OCI-LY7 (cell line): ENCODE measurements at regions not wholly inside any gene's neighbourhood (a gene's known extent, or its start where the extent isn't known, plus 50 kb on each side); places are given as distances from the start of the nearest gene placed in this dataset.

Experiments used
- CTCF ChIP-seq: fragments of 200-600 bp; sonication (generic); conservative IDR thresholded peaks from 2 replicates; pipeline ENCODE4 v1.5.1; 2014; ENCODE audit warnings: mild to moderate bottlenecking, antibody characterized with exemption, low read length, moderate library complexity, mixed read lengths
- EZH2phosphoT487 ChIP-seq: fragments of 200-600 bp; sonication (generic); IDR thresholded peaks from 2 replicates; pipeline ENCODE4 v1.6.1; 2018; ENCODE audit warnings: low read depth, borderline replicate concordance, mild to moderate bottlenecking, mixed run types, antibody characterized with exemption, low read length, moderate library complexity, mixed read lengths

GRCh38 chr6:144840619-144841018 is 555.5 kb downstream of the UTRN start:
- TF ChIP-seq CTCF (no peak), EZH2phosphoT487 (no peak)
